COR-L47 (cell line): ENCODE measurements at regions not wholly inside any gene's neighbourhood (a gene's known extent, or its start where the extent isn't known, plus 50 kb on each side); places are given as distances from the start of the nearest gene placed in this dataset.

Source experiments
- DNase-seq: peaks from one replicate; lab custom pipeline; 2025; lab: John Stamatoyannopoulos, UW

- no peak for DNase-seq
These were observed 69.5 kb upstream of the SSX2IP start for GRCh38 chr1:84759756-84760155.

GRCh38 chr1:84758968-84759491 lies 68.8 kb upstream of the SSX2IP start:
- DNase-seq = no peak

- no peak for DNase-seq
These were observed 68.2 kb upstream of the SSX2IP start for GRCh38 chr1:84758476-84758875.

- DNase-seq = no peak
These were observed 67.0 kb upstream of the SSX2IP start for GRCh38 chr1:84757301-84757700.

- no peak for DNase-seq
These were observed 66.3 kb upstream of the SSX2IP start for GRCh38 chr1:84756455-84757082.

- no peak for DNase-seq
These were observed 65.7 kb upstream of the SSX2IP start for GRCh38 chr1:84756001-84756400.

- no peak for DNase-seq
These were observed 65.0 kb upstream of the SSX2IP start for GRCh38 chr1:84755216-84755615.

- DNase-seq = no peak
These were observed 64.1 kb upstream of the SSX2IP start for GRCh38 chr1:84754386-84754703.

- peak; percentile 63 for DNase-seq
These were observed 63.5 kb upstream of the SSX2IP start for GRCh38 chr1:84753516-84754385.

- no peak for DNase-seq
These were observed 60.0 kb upstream of the SSX2IP start for GRCh38 chr1:84750110-84750730.

- no peak for DNase-seq
These were observed 59.2 kb upstream of the SSX2IP start for GRCh38 chr1:84749427-84749826.

GRCh38 chr1:84748364-84748763 lies 58.1 kb upstream of the SSX2IP start:
- DNase-seq = no peak

GRCh38 chr1:84745857-84746256 lies 55.6 kb upstream of the SSX2IP start:
- DNase-seq = no peak

- DNase-seq = peak; percentile 5
These were observed 53.6 kb upstream of the SSX2IP start for GRCh38 chr1:84743896-84744295.

- DNase-seq = no peak
These were observed 52.4 kb upstream of the SSX2IP start for GRCh38 chr1:84742653-84743052.

- no peak for DNase-seq
These were observed 49.9 kb upstream of the SSX2IP start for GRCh38 chr1:84740050-84740714.
